IMR-90 (cell line): ENCODE measurements at regions not wholly inside any gene's neighbourhood (a gene's known extent, or its start where the extent isn't known, plus 50 kb on each side); places are given as distances from the start of the nearest gene placed in this dataset.

ENCODE experiments used
- BHLHE40 ChIP-seq: fragments of 150-350 bp; IDR thresholded peaks from 2 replicates; pipeline ENCODE4 v1.6.1; 2016; ENCODE audit warnings: mild to moderate bottlenecking, low read depth, low read length
- CEBPB ChIP-seq: IDR thresholded peaks from 2 replicates; pipeline ENCODE4 v1.6.1; 2012; ENCODE audit warnings: low read depth, low read length, improper control_type of control experiment
- CTCF ChIP-seq: conservative IDR thresholded peaks from 2 replicates; pipeline ENCODE4 v1.5.1; 2012; ENCODE audit warnings: mild to moderate bottlenecking, low read depth, low read length, improper control_type of control experiment
- ELK1 ChIP-seq: fragments of 150-350 bp; IDR thresholded peaks from 2 replicates; pipeline ENCODE4 v1.6.1; 2016; ENCODE audit warnings: low read depth, mild to moderate bottlenecking, low read length, moderate library complexity, borderline replicate concordance
- FOS ChIP-seq: fragments of 150-350 bp; IDR thresholded peaks from 2 replicates; pipeline ENCODE4 v1.6.1; 2016; ENCODE audit warnings: low read depth, low read length
- MAFK ChIP-seq: IDR thresholded peaks from 2 replicates; pipeline ENCODE4 v1.6.1; 2012; ENCODE audit warnings: low read depth, low read length, improper control_type of control experiment
- POLR2A ChIP-seq: IDR thresholded peaks from 2 replicates; pipeline ENCODE4 v1.6.1; 2012; ENCODE audit warnings: mild to moderate bottlenecking, low read depth, low read length
- RFX5 ChIP-seq: IDR thresholded peaks from 2 replicates; pipeline ENCODE4 v1.8.0; 2012; ENCODE audit warnings: low read depth, mild to moderate bottlenecking, low read length, moderate library complexity
- USF2 ChIP-seq: fragments of 150-350 bp; IDR thresholded peaks from 2 replicates; pipeline ENCODE4 v1.6.1; 2017; ENCODE audit warnings: mild to moderate bottlenecking, antibody characterized with exemption, low read length, low read depth

- TF ChIP-seq BHLHE40 (no peak), CTCF (no peak), POLR2A (no peak), CEBPB (no peak), RFX5 (no peak), USF2 (no peak), ELK1 (no peak), MAFK (no peak), FOS (no peak)
These were observed 165.0 kb downstream of the RBM46 start for GRCh38 chr4:154946113-154946512.
